Lower lobe of right lung (tissue), 2 donors: ENCODE measurements at regions not wholly inside any gene's neighbourhood (a gene's known extent, or its start where the extent isn't known, plus 50 kb on each side); places are given as distances from the start of the nearest gene placed in this dataset.
"Not testable (repeated sequence)": the region's sequence is repeated elsewhere in the genome, so short reads cannot be mapped to it uniquely, and the experiment has no call there.

Experiments used
- ATAC-seq, 2 donors: fragments of 200-7000 bp; cut with Tn5 transposase; one replicate each; pipeline ENCODE4 v1.9.1; 2020 to 2022; ENCODE audit warnings: mild to moderate bottlenecking in 2 of 2, moderate library complexity in 2 of 2
- DNase-seq: peaks from one replicate; pipeline ENCODE4 v3.0.0-alpha.2; 2020
- H3K27ac ChIP-seq: fragments of 200-600 bp; one replicate; pipeline ENCODE4 v1.8.0; 2022
- H3K27me3 ChIP-seq: fragments of 200-600 bp; one replicate; pipeline ENCODE4 v1.8.0; 2022; ENCODE audit warnings: low read depth
- H3K36me3 ChIP-seq: fragments of 200-600 bp; one replicate; pipeline ENCODE4 v1.8.0; 2022; ENCODE audit warnings: mild to moderate bottlenecking
- H3K4me1 ChIP-seq: fragments of 200-600 bp; one replicate; pipeline ENCODE4 v1.8.0; 2022
- H3K4me3 ChIP-seq: fragments of 200-600 bp; one replicate; pipeline ENCODE4 v1.8.0; 2022; ENCODE audit warnings: mild to moderate bottlenecking
- H3K9me3 ChIP-seq: fragments of 200-600 bp; one replicate; pipeline ENCODE4 v1.8.0; 2022
- intact Hi-C: fragments of 100-400 bp; cut with DNase I; formaldehyde crosslinking; loops from one replicate; pipeline ENCODE4 v1.11.0; 2022
- TF ChIP-seq, protein P1 (sequence below): fragments of 200-600 bp; IDR thresholded peaks from one replicate; pipeline ENCODE4 v1.8.0; 2022; ENCODE audit warnings: antibody characterized with exemption, mild to moderate bottlenecking
- donor health status: DM: no; HTN: yes; CAD: no; lungs with severe emphysema.

DNA sequence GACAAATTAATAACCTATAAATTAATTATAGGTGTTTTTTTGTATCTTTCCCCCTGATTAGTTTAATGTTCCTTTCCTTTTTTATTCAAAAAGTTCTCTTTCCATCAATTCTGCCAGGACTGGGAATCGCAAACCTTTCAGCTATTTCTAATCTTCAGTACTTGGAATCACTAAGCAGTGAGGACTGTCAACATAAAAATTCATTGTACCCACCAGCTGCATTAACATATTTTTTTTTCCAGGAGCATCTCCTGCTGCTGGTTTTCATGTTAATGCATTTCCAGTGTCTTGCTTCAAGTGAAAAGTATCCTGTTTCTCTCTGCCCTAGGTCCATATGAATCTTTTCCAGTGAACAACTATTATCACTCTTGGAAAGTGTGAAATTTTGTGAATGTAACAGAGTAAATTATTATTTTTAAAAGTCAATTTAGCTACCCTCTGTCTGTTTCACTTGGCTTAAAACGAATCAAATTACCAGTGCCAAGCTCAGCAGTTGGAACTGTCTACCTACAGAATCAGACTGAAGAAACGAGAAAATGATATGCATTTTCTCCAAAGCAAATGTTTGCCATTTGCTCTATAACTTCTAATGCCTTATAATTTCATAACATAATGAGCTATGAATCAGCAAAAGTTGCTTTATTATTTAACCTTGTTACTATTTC, 804.4 kb downstream of the EPHA4 start:
- ATAC-seq (no peak), DNase-seq (no peak)
- no peaks in the 10 kb centered on the region for H3K9me3 ChIP-seq
- H3K4me3 ChIP-seq, result no peak overlapping the region
- intact Hi-C loops, result no loop called here
- TF ChIP-seq, protein P1, sequence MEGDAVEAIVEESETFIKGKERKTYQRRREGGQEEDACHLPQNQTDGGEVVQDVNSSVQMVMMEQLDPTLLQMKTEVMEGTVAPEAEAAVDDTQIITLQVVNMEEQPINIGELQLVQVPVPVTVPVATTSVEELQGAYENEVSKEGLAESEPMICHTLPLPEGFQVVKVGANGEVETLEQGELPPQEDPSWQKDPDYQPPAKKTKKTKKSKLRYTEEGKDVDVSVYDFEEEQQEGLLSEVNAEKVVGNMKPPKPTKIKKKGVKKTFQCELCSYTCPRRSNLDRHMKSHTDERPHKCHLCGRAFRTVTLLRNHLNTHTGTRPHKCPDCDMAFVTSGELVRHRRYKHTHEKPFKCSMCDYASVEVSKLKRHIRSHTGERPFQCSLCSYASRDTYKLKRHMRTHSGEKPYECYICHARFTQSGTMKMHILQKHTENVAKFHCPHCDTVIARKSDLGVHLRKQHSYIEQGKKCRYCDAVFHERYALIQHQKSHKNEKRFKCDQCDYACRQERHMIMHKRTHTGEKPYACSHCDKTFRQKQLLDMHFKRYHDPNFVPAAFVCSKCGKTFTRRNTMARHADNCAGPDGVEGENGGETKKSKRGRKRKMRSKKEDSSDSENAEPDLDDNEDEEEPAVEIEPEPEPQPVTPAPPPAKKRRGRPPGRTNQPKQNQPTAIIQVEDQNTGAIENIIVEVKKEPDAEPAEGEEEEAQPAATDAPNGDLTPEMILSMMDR, result no peak
- no peaks in the 10 kb centered on the region for H3K27me3 ChIP-seq
- H3K4me1 ChIP-seq, result no peaks in the 10 kb centered on the region
- H3K27ac ChIP-seq, result no peak overlapping the region
- no peaks in the 10 kb centered on the region for H3K36me3 ChIP-seq

DNA sequence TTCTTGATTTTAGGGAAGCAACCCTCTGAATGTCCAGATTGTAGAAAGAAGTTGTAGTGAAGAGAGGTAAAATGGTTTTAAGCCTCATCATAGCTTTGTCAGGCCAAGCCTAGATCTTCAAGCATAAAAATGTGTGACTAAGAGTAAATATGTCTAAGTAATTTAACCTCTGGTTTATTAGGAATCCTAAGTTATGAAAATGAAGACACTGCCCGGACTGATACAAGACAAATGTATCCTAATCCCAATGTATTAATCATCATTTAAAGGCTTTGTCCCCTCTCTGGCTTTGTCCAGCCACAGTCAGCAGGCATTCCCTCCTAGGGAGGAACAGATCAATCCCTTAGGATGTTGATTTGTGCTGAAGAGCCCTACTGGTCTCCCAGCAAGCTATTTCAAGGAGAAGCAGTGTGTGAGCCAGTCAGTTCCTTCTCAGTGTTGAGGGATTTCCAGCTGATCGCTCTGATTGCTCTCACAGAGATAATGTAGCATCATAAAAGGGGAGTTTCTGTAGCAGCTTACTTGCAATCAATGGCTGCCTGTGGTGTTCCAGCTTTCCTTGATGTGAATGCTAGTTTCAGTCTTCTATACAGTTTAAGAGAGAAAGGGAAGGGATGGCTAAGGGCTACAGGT, 796.1 kb downstream of the EPHA4 start:
- ATAC-seq, result no peak
- Histone ChIP-seq H3K4me3 (no peak overlapping the region), H3K27me3 (no peaks in the 10 kb centered on the region), H3K27ac (no peak overlapping the region), H3K36me3 (no peaks in the 10 kb centered on the region), H3K9me3 (no peaks in the 10 kb centered on the region), H3K4me1 (no peaks in the 10 kb centered on the region)
- TF ChIP-seq, protein P1, result no peak
- DNase-seq, result no peak
- intact Hi-C loops, result no loop called here

DNA sequence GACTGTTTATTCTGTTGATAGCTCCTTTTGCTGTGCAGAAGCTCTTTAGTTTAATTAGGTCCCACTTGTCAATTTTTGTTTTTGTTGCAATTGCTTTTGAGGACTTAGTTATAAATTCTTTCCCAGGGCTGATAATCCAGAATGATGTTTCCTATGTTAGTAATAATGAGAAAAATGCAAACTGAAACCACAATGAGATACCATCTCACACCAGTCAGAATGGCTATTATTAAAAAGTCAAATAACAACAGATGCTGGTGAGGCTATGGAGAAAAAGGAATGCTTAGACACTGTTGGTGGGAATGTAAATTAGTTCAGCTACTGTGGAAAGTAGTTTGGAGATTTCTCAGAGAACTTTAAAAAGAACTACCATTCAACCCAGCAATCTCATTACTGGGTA, 793.0 kb downstream of the EPHA4 start:
- intact Hi-C loops, H3K27ac ChIP-seq, H3K9me3 ChIP-seq, H3K27me3 ChIP-seq, H3K4me3 ChIP-seq, H3K36me3 ChIP-seq, ATAC-seq, H3K4me1 ChIP-seq, DNase-seq: not testable (repeated sequence)

DNA sequence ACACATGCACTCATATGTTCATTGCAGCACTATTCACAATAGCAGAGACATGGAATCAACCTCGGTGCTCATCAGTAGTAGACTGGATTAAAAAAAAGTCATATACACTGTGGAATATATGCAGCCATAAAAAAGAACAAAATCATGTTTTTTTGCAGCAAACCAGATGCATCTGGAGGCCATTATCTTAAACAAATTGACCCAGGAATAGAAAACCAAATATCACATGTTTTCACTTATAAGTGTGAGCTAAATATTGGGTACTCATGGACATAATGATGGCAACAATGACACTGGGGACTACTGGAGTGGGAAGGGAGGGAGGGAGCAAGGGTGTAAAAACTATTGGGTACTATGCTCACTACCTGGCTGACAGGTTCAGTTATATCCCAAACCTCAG, 792.6 kb downstream of the EPHA4 start:
- H3K9me3 ChIP-seq, result no peaks in the 10 kb centered on the region
- no peaks in the 10 kb centered on the region for H3K36me3 ChIP-seq
- no peaks in the 10 kb centered on the region for H3K4me1 ChIP-seq
- intact Hi-C loops, result no loop called here
- ATAC-seq (no peak), DNase-seq (no peak)
- H3K27ac ChIP-seq, result no peak overlapping the region
- no peaks in the 10 kb centered on the region for H3K27me3 ChIP-seq
- TF ChIP-seq, protein P1, result no peak
- H3K4me3 ChIP-seq, result no peak overlapping the region

DNA sequence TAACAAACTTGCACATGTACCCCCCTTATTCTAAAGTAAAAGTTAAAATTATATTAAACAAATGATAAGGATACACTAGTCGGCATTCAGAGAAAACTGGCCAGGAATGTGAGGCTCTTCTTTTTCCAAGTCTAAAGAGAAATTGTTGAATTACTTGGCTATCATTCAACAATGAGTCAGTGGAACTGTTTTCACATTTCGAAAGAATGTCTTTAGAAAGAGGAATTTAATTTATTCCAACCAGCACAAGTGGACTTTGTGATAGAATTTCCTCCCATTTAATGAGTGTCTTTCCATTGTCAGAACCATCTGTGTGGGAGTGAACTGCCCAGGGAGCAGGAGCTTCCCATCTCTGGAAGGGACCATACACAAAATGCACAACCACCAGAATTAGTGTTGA, 792.2 kb downstream of the EPHA4 start:
- ATAC-seq (no peak), DNase-seq (no peak)
- no peaks in the 10 kb centered on the region for H3K27me3 ChIP-seq
- H3K4me3 ChIP-seq, result no peak overlapping the region
- TF ChIP-seq, protein P1, result no peak
- H3K27ac ChIP-seq, result no peak overlapping the region
- no peaks in the 10 kb centered on the region for H3K9me3 ChIP-seq
- intact Hi-C loops, result no loop called here
- no peaks in the 10 kb centered on the region for H3K36me3 ChIP-seq
- H3K4me1 ChIP-seq, result no peaks in the 10 kb centered on the region

DNA sequence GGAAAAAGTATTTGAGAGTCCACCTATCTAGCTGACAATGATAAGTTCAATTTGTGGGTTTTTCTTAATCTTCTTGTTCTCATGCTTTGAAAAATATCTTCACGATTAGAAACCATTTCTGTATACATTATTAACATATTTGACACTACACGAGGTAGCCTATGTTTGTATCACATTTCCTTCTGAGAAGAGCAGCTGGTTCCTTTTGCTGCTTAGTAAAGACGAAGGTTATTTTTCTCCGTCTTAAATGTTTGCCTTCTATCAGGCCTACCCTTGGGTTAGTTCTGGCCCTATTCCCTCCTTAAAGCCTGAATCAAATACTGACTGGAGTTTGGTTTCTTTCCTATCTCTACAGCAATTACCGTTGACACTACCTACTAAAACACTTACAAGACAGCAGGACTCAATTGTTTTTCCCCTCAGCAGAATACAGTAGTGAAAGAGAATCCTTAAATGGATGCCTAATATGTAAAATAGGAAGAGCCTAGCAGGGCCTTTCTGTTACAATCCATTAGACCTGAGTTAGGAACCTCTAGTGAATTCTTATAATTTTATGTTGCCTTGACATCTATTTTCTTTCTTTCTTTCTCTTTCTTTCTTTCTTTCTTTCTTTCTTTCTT, 790.4 kb downstream of the EPHA4 start:
- Histone ChIP-seq H3K27ac (no peak overlapping the region), H3K36me3 (no peaks in the 10 kb centered on the region), H3K4me1 (no peaks in the 10 kb centered on the region), H3K9me3 (no peaks in the 10 kb centered on the region), H3K27me3 (no peaks in the 10 kb centered on the region), H3K4me3 (no peak overlapping the region)
- ATAC-seq (no peak), DNase-seq (no peak)
- intact Hi-C loops, result no loop called here
- TF ChIP-seq, protein P1, result no peak
